Effector CD8-positive, alpha-beta T cell (primary cell): ENCODE measurements at regions not wholly inside any gene's neighbourhood (a gene's known extent, or its start where the extent isn't known, plus 50 kb on each side); places are given as distances from the start of the nearest gene placed in this dataset.

Experiments used
- DNase-seq: peaks from one replicate; lab custom pipeline; 2025; lab: John Stamatoyannopoulos, UW

DNA sequence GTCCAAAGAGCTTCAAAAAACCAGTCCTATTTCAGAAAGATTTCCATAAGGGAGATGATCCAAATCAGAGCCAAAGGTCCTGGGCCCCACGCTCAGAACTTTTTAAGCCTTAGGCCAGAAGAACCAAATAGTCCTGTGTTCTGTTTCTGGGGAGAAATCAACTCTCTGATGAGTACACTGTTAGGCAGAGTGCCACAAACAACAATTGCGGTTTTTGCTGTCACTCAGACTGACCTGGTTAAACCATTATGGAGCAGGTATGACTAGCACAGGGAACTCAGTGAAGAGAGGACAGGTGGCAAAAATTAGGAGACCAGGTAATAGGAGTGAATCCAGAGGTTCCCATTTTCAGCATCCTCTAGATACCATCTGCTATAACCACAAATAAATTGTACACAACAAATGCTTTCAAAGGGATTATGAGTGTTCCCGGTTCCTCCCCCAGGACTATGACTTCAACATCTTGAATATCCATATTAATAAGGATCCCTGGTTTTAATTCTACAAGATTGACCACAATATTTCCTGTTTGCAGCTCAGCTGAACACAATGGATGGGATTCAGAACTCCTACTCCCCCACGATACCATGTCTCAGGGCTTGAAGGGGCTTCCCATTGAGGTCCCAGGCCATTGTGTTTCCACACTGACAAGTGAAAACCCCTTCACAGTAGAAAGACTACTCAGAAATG lies 52.1 kb upstream of the FREM1 start:
- no peak for DNase-seq

DNA sequence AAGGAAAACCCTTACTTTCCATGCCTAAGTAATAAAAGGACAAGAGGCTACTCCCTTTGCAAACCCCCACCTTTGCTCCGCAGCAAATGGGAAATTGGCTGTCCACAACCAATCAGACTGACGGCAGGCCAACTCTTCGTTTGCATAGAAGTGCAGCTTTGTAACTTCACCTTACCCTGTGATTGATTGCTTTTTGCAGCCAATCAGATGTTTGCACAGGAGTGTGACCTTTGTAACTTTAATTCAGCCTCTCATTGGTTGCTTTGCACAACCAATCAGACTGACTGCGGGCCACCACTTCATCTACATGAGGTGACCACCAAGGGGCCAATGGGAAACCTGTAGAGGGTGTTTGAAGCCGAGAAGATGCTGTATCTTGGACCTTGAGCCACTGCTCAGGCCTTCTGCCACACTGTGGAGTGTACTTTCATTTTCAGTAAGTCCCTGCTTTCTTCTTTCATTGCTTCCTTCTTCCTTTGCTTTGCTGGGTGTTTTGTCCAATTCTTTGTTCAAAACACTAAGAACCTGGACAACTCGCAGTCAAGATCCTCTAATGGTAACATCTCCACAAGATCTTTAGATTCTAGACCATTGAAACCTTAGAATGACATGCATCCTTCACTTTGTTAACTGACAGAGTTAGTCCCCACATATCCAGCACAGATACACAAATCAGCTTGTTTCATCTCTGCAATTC lies 51.3 kb upstream of the FREM1 start:
- no peak for DNase-seq

DNA sequence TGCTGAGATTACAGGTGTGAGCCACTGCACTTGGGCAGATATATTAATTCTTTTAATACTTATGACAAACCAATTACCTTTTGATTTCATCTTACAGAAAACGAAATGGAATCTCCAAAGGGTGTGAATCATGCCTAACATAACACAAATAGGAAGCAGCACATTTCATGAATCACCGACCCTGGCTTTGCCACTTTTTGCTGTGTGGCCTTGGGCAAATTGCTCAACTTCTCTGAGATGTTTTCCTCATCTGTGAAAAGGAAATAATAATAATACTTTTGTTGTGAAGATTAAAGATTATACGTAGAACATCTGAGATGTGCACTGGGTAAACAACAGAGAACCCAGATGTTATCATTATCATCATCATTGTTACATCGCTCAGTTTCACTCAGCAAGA lies 50.7 kb upstream of the FREM1 start:
- DNase-seq: no peak
